Skeletal muscle satellite cell (primary cell): ENCODE measurements at regions not wholly inside any gene's neighbourhood (a gene's known extent, or its start where the extent isn't known, plus 50 kb on each side); places are given as distances from the start of the nearest gene placed in this dataset.
"Not testable (repeated sequence)": the region's sequence is repeated elsewhere in the genome, so short reads cannot be mapped to it uniquely, and the experiment has no call there.

Experiments used
- H3K27me3 ChIP-seq: 2 replicates; pipeline ENCODE4 v1.7.0; 2013; ENCODE audit warnings: low read length; ENCODE audit not compliant: control insufficient read depth, insufficient read depth
- H3K36me3 ChIP-seq: 2 replicates; pipeline ENCODE4 v1.7.0; 2013; ENCODE audit warnings: mild to moderate bottlenecking, control low read depth, low read length; ENCODE audit not compliant: insufficient read depth
- H3K4me1 ChIP-seq: 2 replicates; pipeline ENCODE4 v1.7.0; 2013; ENCODE audit warnings: low read length; ENCODE audit not compliant: control insufficient read depth, insufficient read depth
- H3K4me2 ChIP-seq: 2 replicates; pipeline ENCODE4 v1.7.0; 2013; ENCODE audit warnings: mild to moderate bottlenecking, low read length
- H3K4me3 ChIP-seq: 2 replicates; pipeline ENCODE4 v1.7.0; 2013; ENCODE audit warnings: low read length
- H3K9ac ChIP-seq: 2 replicates; pipeline ENCODE4 v1.7.0; 2013; ENCODE audit warnings: mild to moderate bottlenecking, low read depth, low read length, moderate library complexity
- H3K9me3 ChIP-seq: replicated peaks from 2 replicates; pipeline ENCODE4 v1.7.0; 2013; ENCODE audit warnings: mild to moderate bottlenecking, control low read depth, low read length

- no peak overlapping the region for H3K4me3 ChIP-seq
- no peaks in the 10 kb centered on the region for H3K36me3 ChIP-seq
- peaks cover 23% of the 10 kb centered on the region for H3K4me1 ChIP-seq
Measured at GRCh38 chr16:65376601-65377000, 254.7 kb upstream of the CDH11 start.

GRCh38 chr16:65375651-65376050 is 253.8 kb upstream of the CDH11 start:
- Histone ChIP-seq H3K27me3 (no peaks in the 10 kb centered on the region), H3K36me3 (no peaks in the 10 kb centered on the region), H3K9ac (no peak overlapping the region), H3K4me3 (no peak overlapping the region), H3K4me2 (no peak overlapping the region), H3K4me1 (peaks cover 23% of the 10 kb centered on the region), H3K9me3 (no peaks in the 10 kb centered on the region)

More at GRCh38 chr16:65376601-65377000, 254.7 kb upstream of the CDH11 start:
- Histone ChIP-seq H3K27me3 (no peaks in the 10 kb centered on the region), H3K9ac (no peak overlapping the region), H3K4me2 (no peak overlapping the region), H3K9me3 (no peaks in the 10 kb centered on the region)

GRCh38 chr16:65373097-65373496 is 251.2 kb upstream of the CDH11 start:
- Histone ChIP-seq H3K9me3 (no peaks in the 10 kb centered on the region), H3K36me3 (no peaks in the 10 kb centered on the region), H3K9ac (no peak overlapping the region), H3K27me3 (no peaks in the 10 kb centered on the region), H3K4me3 (no peak overlapping the region), H3K4me1 (peaks cover 23% of the 10 kb centered on the region), H3K4me2 (no peak overlapping the region)

GRCh38 chr16:65372171-65372570 is 250.3 kb upstream of the CDH11 start:
- H3K9ac ChIP-seq: no peak overlapping the region
- H3K4me1 ChIP-seq: peaks cover 19% of the 10 kb centered on the region
- H3K36me3 ChIP-seq: no peaks in the 10 kb centered on the region
- H3K4me3 ChIP-seq: no peak overlapping the region
- H3K27me3 ChIP-seq: no peaks in the 10 kb centered on the region
- no peak overlapping the region for H3K4me2 ChIP-seq
- no peaks in the 10 kb centered on the region for H3K9me3 ChIP-seq

GRCh38 chr16:65365732-65366715 is 244.2 kb upstream of the CDH11 start:
- Histone ChIP-seq H3K9me3 (no peaks in the 10 kb centered on the region), H3K36me3 (no peaks in the 10 kb centered on the region), H3K9ac (no peak overlapping the region), H3K27me3 (no peaks in the 10 kb centered on the region), H3K4me3 (no peak overlapping the region), H3K4me1 (no peaks in the 10 kb centered on the region), H3K4me2 (no peak overlapping the region)

GRCh38 chr16:65356721-65357120 is 234.9 kb upstream of the CDH11 start:
- H3K36me3 ChIP-seq, H3K27me3 ChIP-seq, H3K4me3 ChIP-seq, H3K4me1 ChIP-seq, H3K9me3 ChIP-seq, H3K9ac ChIP-seq, H3K4me2 ChIP-seq: not testable (repeated sequence)

GRCh38 chr16:65355706-65356105 is 233.8 kb upstream of the CDH11 start:
- Histone ChIP-seq H3K4me3 (no peak overlapping the region), H3K9ac (no peak overlapping the region), H3K36me3 (no peaks in the 10 kb centered on the region), H3K27me3 (no peaks in the 10 kb centered on the region), H3K9me3 (no peaks in the 10 kb centered on the region), H3K4me2 (no peak overlapping the region), H3K4me1 (no peaks in the 10 kb centered on the region)

GRCh38 chr16:65353183-65353582 is 231.3 kb upstream of the CDH11 start:
- Histone ChIP-seq H3K4me1 (no peaks in the 10 kb centered on the region), H3K9ac (no peak overlapping the region), H3K36me3 (no peaks in the 10 kb centered on the region), H3K9me3 (no peaks in the 10 kb centered on the region), H3K4me2 (no peak overlapping the region), H3K27me3 (peaks cover 5% of the 10 kb centered on the region), H3K4me3 (no peak overlapping the region)

- Histone ChIP-seq H3K27me3 (peaks cover 5% of the 10 kb centered on the region), H3K36me3 (no peaks in the 10 kb centered on the region), H3K4me2 (no peak overlapping the region), H3K9me3 (no peaks in the 10 kb centered on the region), H3K9ac (no peak overlapping the region), H3K4me3 (no peak overlapping the region), H3K4me1 (peaks cover 2% of the 10 kb centered on the region)
Measured at GRCh38 chr16:65349626-65350025, 227.8 kb upstream of the CDH11 start.

GRCh38 chr16:65343556-65343955 is 221.7 kb upstream of the CDH11 start:
- Histone ChIP-seq H3K4me2 (no peak overlapping the region), H3K27me3 (peaks cover under 1% of the 10 kb centered on the region), H3K9me3 (no peaks in the 10 kb centered on the region), H3K36me3 (no peaks in the 10 kb centered on the region), H3K4me3 (no peak overlapping the region), H3K4me1 (peaks cover 9% of the 10 kb centered on the region), H3K9ac (no peak overlapping the region)

- H3K9ac ChIP-seq: no peak overlapping the region
- no peak overlapping the region for H3K4me3 ChIP-seq
- H3K9me3 ChIP-seq: no peaks in the 10 kb centered on the region
- peaks cover 9% of the 10 kb centered on the region for H3K4me1 ChIP-seq
- H3K27me3 ChIP-seq: no peaks in the 10 kb centered on the region
- no peaks in the 10 kb centered on the region for H3K36me3 ChIP-seq
- no peak overlapping the region for H3K4me2 ChIP-seq
Measured at GRCh38 chr16:65342231-65342866, 220.5 kb upstream of the CDH11 start.
